ENCODE measurements at regions not wholly inside any gene's neighbourhood (a gene's known extent, or its start where the extent isn't known, plus 50 kb on each side); places are given as distances from the start of the nearest gene placed in this dataset.

- H3K27ac ChIP-seq: no peak overlapping the region
- H3K36me3 ChIP-seq: no peaks in the 10 kb centered on the region
- ATAC-seq: no peak
- no peak overlapping the region for H3K4me3 ChIP-seq
- no peaks in the 10 kb centered on the region for H3K27me3 ChIP-seq
- WGBS, 2 donors (ENCODE audit: low coverage in 1 of 2): 62 to 69% methylated on average over 3 of the region's 3 CpGs
- H3K9me3 ChIP-seq: no peaks in the 10 kb centered on the region
- TF ChIP-seq EP300 (IDR thresholded peaks at IDR 0.05): no peak
- TF ChIP-seq POLR2A (IDR thresholded peaks at IDR 0.05): no peak
- TF ChIP-seq CTCF (IDR thresholded peaks at IDR 0.05): no peak
- TF ChIP-seq POLR2AphosphoS5 (IDR thresholded peaks at IDR 0.05): no peak
- H3K4me1 ChIP-seq: no peaks in the 10 kb centered on the region
These were observed 368.4 kb downstream of the BUD13 start for GRCh38 chr11:116404462-116404798.

GRCh38 chr11:116403794-116404461 is 368.9 kb downstream of the BUD13 start:
- H3K27me3 ChIP-seq: no peaks in the 10 kb centered on the region
- no peak for ATAC-seq
- H3K4me1 ChIP-seq: no peaks in the 10 kb centered on the region
- no peak for TF ChIP-seq POLR2A (IDR thresholded peaks at IDR 0.05)
- no peak for TF ChIP-seq EP300 (IDR thresholded peaks at IDR 0.05)
- no peak for TF ChIP-seq POLR2AphosphoS5 (IDR thresholded peaks at IDR 0.05)
- no peak for TF ChIP-seq CTCF (IDR thresholded peaks at IDR 0.05)
- H3K4me3 ChIP-seq: no peak overlapping the region
- H3K36me3 ChIP-seq: no peaks in the 10 kb centered on the region
- no peaks in the 10 kb centered on the region for H3K9me3 ChIP-seq
- no peak overlapping the region for H3K27ac ChIP-seq
- WGBS, 2 donors (ENCODE audit: low coverage in 1 of 2): 46 to 85% methylated on average over 4 of the region's 4 CpGs

GRCh38 chr11:116400081-116400480 is 372.7 kb downstream of the BUD13 start:
- TF ChIP-seq EP300 (IDR thresholded peaks at IDR 0.05) (no peak), CTCF (IDR thresholded peaks at IDR 0.05) (no peak), POLR2A (IDR thresholded peaks at IDR 0.05) (no peak), POLR2AphosphoS5 (IDR thresholded peaks at IDR 0.05) (no peak)
- no peak for ATAC-seq
- Histone ChIP-seq H3K4me3 (no peak overlapping the region), H3K36me3 (no peaks in the 10 kb centered on the region), H3K9me3 (no peaks in the 10 kb centered on the region), H3K4me1 (peaks cover 0 to 16% (median 0%) of the 10 kb centered on the region in 3 donors), H3K27me3 (no peaks in the 10 kb centered on the region), H3K27ac (no peak overlapping the region)
- WGBS, 2 donors (ENCODE audit: low coverage in 1 of 2): 95 to 100% methylated on average over 1 to 3 of the region's 5 CpGs

DNA sequence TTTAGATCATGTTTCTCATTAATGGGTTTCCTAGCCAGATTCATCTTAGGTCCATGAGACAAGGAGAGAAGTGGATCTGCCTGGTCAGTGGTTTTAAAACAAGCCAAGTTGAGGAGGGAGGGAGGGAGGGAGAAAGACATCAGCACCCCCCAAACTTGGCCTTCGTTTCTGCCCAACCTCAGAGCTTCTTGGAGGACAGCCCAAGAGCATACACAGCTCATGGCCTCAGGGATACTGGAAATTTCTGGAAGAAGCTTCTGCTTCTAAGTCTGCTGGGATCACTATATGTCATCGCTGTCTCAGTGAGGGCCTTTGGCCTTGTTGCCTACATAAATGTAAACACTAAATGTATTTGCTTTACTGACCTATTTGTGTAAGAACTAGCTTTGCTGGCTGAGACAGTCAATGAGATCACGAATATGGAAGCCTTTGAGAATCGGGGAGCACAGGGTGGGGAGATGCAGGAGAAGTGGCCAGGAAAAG is 375.1 kb downstream of the BUD13 start:
- H3K9me3 ChIP-seq: peaks cover 0 to 10% (median 0%) of the 10 kb centered on the region in 3 donors
- TF ChIP-seq POLR2A (IDR thresholded peaks at IDR 0.05) (no peak), POLR2AphosphoS5 (IDR thresholded peaks at IDR 0.05) (no peak), EP300 (IDR thresholded peaks at IDR 0.05) (no peak), CTCF (IDR thresholded peaks at IDR 0.05) (no peak)
- no peak for ATAC-seq
- H3K36me3 ChIP-seq: no peaks in the 10 kb centered on the region
- no peaks in the 10 kb centered on the region for H3K27me3 ChIP-seq
- no peak overlapping the region for H3K4me3 ChIP-seq
- 43 to 50% methylated on average over 4 of the region's 4 CpGs for WGBS, 2 donors (ENCODE audit: low coverage in 1 of 2)
- no peak overlapping the region for H3K27ac ChIP-seq
- peaks cover 0 to 16% (median 0%) of the 10 kb centered on the region in 3 donors for H3K4me1 ChIP-seq

- Histone ChIP-seq H3K4me1 (peaks cover 0 to 16% (median 0%) of the 10 kb centered on the region in 3 donors), H3K4me3 (no peak overlapping the region), H3K27me3 (no peaks in the 10 kb centered on the region), H3K27ac (no peak overlapping the region), H3K36me3 (no peaks in the 10 kb centered on the region), H3K9me3 (peaks cover 0 to 10% (median 0%) of the 10 kb centered on the region in 3 donors)
- TF ChIP-seq POLR2A (IDR thresholded peaks at IDR 0.05) (no peak), CTCF (IDR thresholded peaks at IDR 0.05) (no peak), POLR2AphosphoS5 (IDR thresholded peaks at IDR 0.05) (no peak), EP300 (IDR thresholded peaks at IDR 0.05) (no peak)
- ATAC-seq: no peak
- WGBS, 2 donors (ENCODE audit: low coverage in 1 of 2): 56 to 100% methylated on average over 1 to 2 of the region's 2 CpGs
These were observed 376.5 kb downstream of the BUD13 start for GRCh38 chr11:116396331-116396730.

Measured in gastroesophageal sphincter (tissue), 4 donors.